Tibial nerve (tissue), 4 donors: ENCODE measurements at regions not wholly inside any gene's neighbourhood (a gene's known extent, or its start where the extent isn't known, plus 50 kb on each side); places are given as distances from the start of the nearest gene placed in this dataset.
"Not testable (repeated sequence)": the region's sequence is repeated elsewhere in the genome, so short reads cannot be mapped to it uniquely, and the experiment has no call there.

ENCODE experiments used
- DNase-seq, 2 donors: peaks; one replicate each; pipeline ENCODE4 v3.0.0-alpha.2; 2019; ENCODE audit warnings: low spot score in 2 of 2
- H3K27ac ChIP-seq, 4 donors: fragments of 200-600 bp; sonication (generic) in 3 of 4; one replicate each; pipeline ENCODE4 v1.5.1; 2017 to 2019; ENCODE audit warnings: mild to moderate bottlenecking in 1 of 4
- H3K27me3 ChIP-seq, 2 donors: fragments of 200-600 bp; sonication (generic) in 1 of 2; one replicate each; pipeline versions ENCODE4 v1.5.1 to v1.6.0; 2017 to 2019
- H3K36me3 ChIP-seq, 3 donors: fragments of 200-600 bp; sonication (generic); one replicate each; pipeline ENCODE4 v1.5.1; 2018 to 2019
- H3K4me1 ChIP-seq, 4 donors: fragments of 200-600 bp; sonication (generic) in 3 of 4; one replicate each; pipeline ENCODE4 v1.5.1; 2017 to 2019
- H3K4me3 ChIP-seq, 4 donors: fragments of 200-600 bp; sonication (generic) in 3 of 4; one replicate each; pipeline ENCODE4 v1.5.1; 2017 to 2019; ENCODE audit warnings: mild to moderate bottlenecking in 1 of 4, moderate library complexity in 1 of 4
- H3K9me3 ChIP-seq, 4 donors: fragments of 200-600 bp; sonication (generic) in 3 of 4; one replicate each; pipeline ENCODE4 v1.5.1; 2017 to 2019
- CTCF ChIP-seq, 5 experiments: fragments of 200-600 bp in 3 of 5; fragments of 450-650 bp in 2 of 5; sonication (generic) in 3 of 5; IDR thresholded peaks; one replicate each; pipeline ENCODE4 v1.5.1; 2016 to 2019; ENCODE audit warnings: antibody characterized with exemption in 5 of 5, mild to moderate bottlenecking in 3 of 5, moderate library complexity in 2 of 5
- EP300 ChIP-seq, 2 donors: sonication (generic); formaldehyde crosslinking; IDR thresholded peaks; one replicate each; pipeline ENCODE4 v1.6.1; 2017; ENCODE audit warnings: antibody characterized with exemption in 2 of 2, mild to moderate bottlenecking in 1 of 2
- POLR2A ChIP-seq, 2 donors: fragments of 450-650 bp; IDR thresholded peaks; one replicate each; pipeline ENCODE4 v1.6.1; 2017; ENCODE audit warnings: antibody characterized with exemption in 2 of 2, mild to moderate bottlenecking in 2 of 2, moderate library complexity in 2 of 2
- WGBS, 2 donors: methylation state at CpG; one replicate each; pipeline ENCODE4 v1.1.5; 2018; 5-methylcytosine and 5-hydroxymethylcytosine counted together

DNA sequence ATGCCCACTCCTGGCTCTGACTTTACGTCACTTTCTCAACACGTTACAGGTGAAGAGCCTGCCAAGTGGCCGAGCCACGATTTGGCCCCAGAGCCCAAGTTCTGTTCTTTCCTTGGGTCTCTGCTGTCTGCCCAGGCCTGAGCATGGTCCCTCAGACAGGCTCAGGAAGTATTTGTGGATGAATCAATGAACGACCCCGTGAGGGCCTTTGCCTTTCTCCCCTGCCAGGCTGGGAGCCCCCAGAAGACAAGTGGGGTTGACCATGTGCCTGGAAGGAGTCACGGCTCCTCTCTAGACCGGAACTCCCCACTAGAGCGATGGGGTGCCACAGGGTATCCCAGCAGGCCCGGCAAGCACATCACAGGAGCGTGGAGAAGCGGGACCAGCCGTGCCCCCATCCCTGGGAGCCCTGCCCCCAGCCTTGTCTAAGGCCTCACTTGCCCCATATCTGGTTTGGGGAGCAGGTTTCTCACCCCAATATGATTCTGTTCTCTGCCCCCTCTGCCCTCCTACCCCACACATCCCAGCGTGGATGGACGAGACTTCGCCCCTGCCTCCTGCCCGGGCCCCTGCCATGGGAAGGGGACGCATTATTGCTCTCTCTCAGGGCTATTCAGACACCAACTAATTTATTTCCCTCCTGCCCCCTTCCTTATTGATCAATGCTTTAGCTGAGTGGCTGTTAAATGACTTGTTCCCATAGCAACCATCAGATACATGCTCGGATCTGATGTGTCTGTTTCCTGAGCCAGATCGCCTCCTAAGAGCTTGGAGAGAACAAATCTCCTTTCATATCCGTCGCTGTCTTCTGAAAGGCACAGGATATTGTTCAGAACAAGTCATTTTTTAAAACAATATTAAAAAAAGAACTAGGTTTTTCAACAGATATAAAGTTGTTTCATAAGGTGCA, 69.0 kb downstream of the DIO3 start:
- TF ChIP-seq CTCF (IDR thresholded peaks at IDR 0.05), result no peak
- TF ChIP-seq EP300 (IDR thresholded peaks at IDR 0.05), result no peak
- no peak for TF ChIP-seq POLR2A (IDR thresholded peaks at IDR 0.05)
- DNase-seq, result no peak
- Histone ChIP-seq H3K27me3 (no peaks in the 10 kb centered on the region), H3K4me3 (no peak overlapping the region), H3K4me1 (peaks cover 0 to 17% (median 8%) of the 10 kb centered on the region in 4 donors), H3K27ac (no peak overlapping the region), H3K9me3 (no peaks in the 10 kb centered on the region), H3K36me3 (no peaks in the 10 kb centered on the region)
- WGBS, 2 donors, result 85 to 86% methylated on average over 20 to 21 of the region's 22 CpGs

DNA sequence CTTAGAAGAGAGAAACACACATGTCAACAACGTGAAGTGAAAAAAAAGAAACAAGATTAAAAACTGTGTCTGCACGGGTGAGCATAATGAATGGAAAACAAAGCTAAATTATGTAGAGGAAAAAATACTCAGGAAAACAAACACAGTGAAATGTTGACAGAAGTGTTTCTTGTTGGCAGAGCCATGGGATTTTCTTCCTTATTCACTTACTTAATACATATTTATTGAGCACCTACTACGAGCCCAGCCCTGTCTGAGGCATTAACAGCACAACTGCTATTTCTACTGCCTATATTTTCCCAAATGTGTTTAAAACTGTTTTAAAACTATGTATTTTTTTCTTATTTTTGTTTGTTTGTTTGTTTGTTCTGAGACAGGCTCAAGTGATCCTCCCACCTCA, 69.9 kb downstream of the DIO3 start:
- TF ChIP-seq EP300 (IDR thresholded peaks at IDR 0.05), result no peak
- TF ChIP-seq CTCF (IDR thresholded peaks at IDR 0.05), result no peak
- TF ChIP-seq POLR2A (IDR thresholded peaks at IDR 0.05), result no peak
- H3K36me3 ChIP-seq, result no peaks in the 10 kb centered on the region
- no peaks in the 10 kb centered on the region for H3K9me3 ChIP-seq
- H3K27ac ChIP-seq, result no peak overlapping the region
- no peak overlapping the region for H3K4me3 ChIP-seq
- WGBS, 2 donors, result 58 to 59% methylated on average over 3 of the region's 3 CpGs
- DNase-seq, result no peak
- H3K4me1 ChIP-seq, result peaks cover 0 to 17% (median 8%) of the 10 kb centered on the region in 4 donors
- no peaks in the 10 kb centered on the region for H3K27me3 ChIP-seq

- peaks cover 0 to 17% (median 8%) of the 10 kb centered on the region in 4 donors for H3K4me1 ChIP-seq
- not testable (repeated sequence) for H3K36me3 ChIP-seq, DNase-seq, H3K9me3 ChIP-seq, H3K27ac ChIP-seq, H3K27me3 ChIP-seq, H3K4me3 ChIP-seq
- WGBS, 2 donors, result 91 to 92% methylated on average over 13 of the region's 13 CpGs
Observed at GRCh38 chr14:101631970-101632369, 70.7 kb downstream of the DIO3 start.

GRCh38 chr14:101632520-101632919, 71.2 kb downstream of the DIO3 start:
- Histone ChIP-seq H3K27ac (no peak overlapping the region), H3K4me3 (no peak overlapping the region), H3K9me3 (no peaks in the 10 kb centered on the region), H3K36me3 (no peaks in the 10 kb centered on the region), H3K27me3 (no peaks in the 10 kb centered on the region), H3K4me1 (peaks cover 0 to 16% (median 8%) of the 10 kb centered on the region in 4 donors)
- 83 to 89% methylated on average over 8 of the region's 8 CpGs for WGBS, 2 donors
- DNase-seq, result no peak
- TF ChIP-seq POLR2A (IDR thresholded peaks at IDR 0.05), result no peak
- no peak for TF ChIP-seq CTCF (IDR thresholded peaks at IDR 0.05)
- TF ChIP-seq EP300 (IDR thresholded peaks at IDR 0.05), result no peak

DNA sequence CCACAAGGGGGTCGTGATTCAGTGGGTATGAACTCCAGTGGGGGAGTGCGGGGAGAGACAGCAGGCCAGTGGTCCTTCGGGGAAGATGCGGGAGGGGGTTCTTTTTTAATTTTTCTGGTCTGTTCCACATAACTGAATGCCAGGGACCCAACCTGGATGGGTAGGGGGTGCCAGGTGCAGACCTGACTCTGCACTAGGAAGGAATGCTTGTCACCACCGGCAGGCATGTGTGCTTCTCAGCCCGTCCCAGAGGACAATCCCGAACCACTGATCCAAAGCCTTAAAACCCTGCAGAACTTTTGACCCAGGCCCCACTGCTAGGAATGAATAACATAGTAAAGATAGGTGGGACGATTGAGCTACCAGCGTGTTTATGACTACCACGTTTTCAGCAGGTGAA, 72.0 kb downstream of the DIO3 start:
- no peaks in the 10 kb centered on the region for H3K27me3 ChIP-seq
- peaks cover 0 to 8% (median 2%) of the 10 kb centered on the region in 4 donors for H3K4me1 ChIP-seq
- H3K4me3 ChIP-seq, result no peak overlapping the region
- TF ChIP-seq POLR2A (IDR thresholded peaks at IDR 0.05) (no peak), CTCF (IDR thresholded peaks at IDR 0.05) (no peak), EP300 (IDR thresholded peaks at IDR 0.05) (no peak)
- no peaks in the 10 kb centered on the region for H3K9me3 ChIP-seq
- no peak for DNase-seq
- H3K36me3 ChIP-seq, result no peaks in the 10 kb centered on the region
- H3K27ac ChIP-seq, result no peak overlapping the region
- 82 to 83% methylated on average over 10 of the region's 10 CpGs for WGBS, 2 donors
